GM23248 (cell line): ENCODE measurements at regions not wholly inside any gene's neighbourhood (a gene's known extent, or its start where the extent isn't known, plus 50 kb on each side); places are given as distances from the start of the nearest gene placed in this dataset.

Experiments used
- EZH2 ChIP-seq: fragments of 200-600 bp; sonication (generic); IDR thresholded peaks from 2 replicates; pipeline ENCODE4 v1.6.1; 2018; ENCODE audit warnings: antibody characterized with exemption, mild to moderate bottlenecking; ENCODE audit not compliant: insufficient read depth, poor library complexity, severe bottlenecking
- EZH2phosphoT487 ChIP-seq: fragments of 200-600 bp; sonication (generic); IDR thresholded peaks from 2 replicates; pipeline ENCODE4 v1.6.1; 2018; ENCODE audit warnings: antibody characterized with exemption, moderate library complexity, mild to moderate bottlenecking, low read depth; ENCODE audit not compliant: insufficient read depth

- TF ChIP-seq EZH2: no peak
- no peak for TF ChIP-seq EZH2phosphoT487
These were observed 312.3 kb downstream of the REEP3 start for GRCh38 chr10:63833411-63834060.
